Loucy (cell line): ENCODE measurements at regions not wholly inside any gene's neighbourhood (a gene's known extent, or its start where the extent isn't known, plus 50 kb on each side); places are given as distances from the start of the nearest gene placed in this dataset.
"Not testable (repeated sequence)": the region's sequence is repeated elsewhere in the genome, so short reads cannot be mapped to it uniquely, and the experiment has no call there.

Experiments used
- H2AFZ ChIP-seq: fragments of 200-600 bp; sonication (generic); 2 replicates; pipeline ENCODE4 v1.6.0; 2016; ENCODE audit warnings: antibody characterized with exemption, mild to moderate bottlenecking, low read length, moderate library complexity
- H3F3A ChIP-seq: fragments of 200-600 bp; 2 replicates; pipeline ENCODE4 v1.6.0; 2016; ENCODE audit warnings: antibody characterized with exemption, low read depth, mild to moderate bottlenecking
- H3K27me3 ChIP-seq: fragments of 200-600 bp; sonication (generic); 2 replicates; pipeline ENCODE4 v1.6.1; 2014; ENCODE audit warnings: low read length, mild to moderate bottlenecking; ENCODE audit not compliant: insufficient read depth, poor library complexity, severe bottlenecking
- H3K36me3 ChIP-seq: fragments of 200-600 bp; sonication (generic); 2 replicates; pipeline ENCODE4 v1.6.1; 2016; ENCODE audit warnings: low read length; ENCODE audit not compliant: insufficient read depth
- H3K4me1 ChIP-seq: fragments of 200-600 bp; sonication (generic); 2 replicates; pipeline ENCODE4 v1.5.1; 2014; ENCODE audit warnings: low read length, mild to moderate bottlenecking; ENCODE audit not compliant: insufficient read depth, poor library complexity, severe bottlenecking
- H3K4me2 ChIP-seq: fragments of 200-600 bp; sonication (generic); 2 replicates; pipeline ENCODE4 v1.6.0; 2014; ENCODE audit warnings: antibody characterized with exemption, low read length, low read depth, mild to moderate bottlenecking; ENCODE audit not compliant: poor library complexity, severe bottlenecking
- H3K4me3 ChIP-seq: fragments of 200-600 bp; sonication (generic); 2 replicates; pipeline ENCODE4 v1.5.1; 2014; ENCODE audit warnings: low read length, mild to moderate bottlenecking, mixed read lengths; ENCODE audit not compliant: poor library complexity, severe bottlenecking
- H3K79me2 ChIP-seq: fragments of 200-600 bp; sonication (generic); 2 replicates; pipeline ENCODE4 v1.6.1; 2014; ENCODE audit warnings: low read length; ENCODE audit not compliant: insufficient read depth
- H3K9ac ChIP-seq: fragments of 200-600 bp; sonication (generic); 2 replicates; pipeline ENCODE4 v1.6.0; 2014; ENCODE audit warnings: mild to moderate bottlenecking, low read depth, low read length, moderate library complexity; ENCODE audit not compliant: poor library complexity, severe bottlenecking
- H3K9me2 ChIP-seq: fragments of 200-600 bp; sonication (generic); replicated peaks from 2 replicates; pipeline ENCODE4 v1.6.1; 2016; ENCODE audit warnings: low read depth, low read length, mixed read lengths
- H3K9me3 ChIP-seq: fragments of 200-600 bp; sonication (generic); 2 replicates; pipeline ENCODE4 v1.6.1; 2014; ENCODE audit warnings: mild to moderate bottlenecking, antibody characterized with exemption, low read length, low read depth; ENCODE audit not compliant: insufficient read depth
- H4K20me1 ChIP-seq: fragments of 200-600 bp; sonication (generic); 2 replicates; pipeline ENCODE4 v1.6.0; 2014; ENCODE audit warnings: antibody characterized with exemption, low read length, mild to moderate bottlenecking; ENCODE audit not compliant: insufficient read depth, poor library complexity, severe bottlenecking
- EZH2phosphoT487 ChIP-seq: fragments of 200-600 bp; IDR thresholded peaks from 2 replicates; pipeline ENCODE4 v1.6.1; 2018; ENCODE audit warnings: antibody characterized with exemption, mild to moderate bottlenecking, moderate library complexity, borderline replicate concordance
- TF ChIP-seq, protein P1 (sequence below): fragments of 200-600 bp; sonication (generic); conservative IDR thresholded peaks from 2 replicates; pipeline ENCODE4 v1.5.1; 2014; ENCODE audit warnings: mild to moderate bottlenecking, antibody characterized with exemption, low read length

DNA sequence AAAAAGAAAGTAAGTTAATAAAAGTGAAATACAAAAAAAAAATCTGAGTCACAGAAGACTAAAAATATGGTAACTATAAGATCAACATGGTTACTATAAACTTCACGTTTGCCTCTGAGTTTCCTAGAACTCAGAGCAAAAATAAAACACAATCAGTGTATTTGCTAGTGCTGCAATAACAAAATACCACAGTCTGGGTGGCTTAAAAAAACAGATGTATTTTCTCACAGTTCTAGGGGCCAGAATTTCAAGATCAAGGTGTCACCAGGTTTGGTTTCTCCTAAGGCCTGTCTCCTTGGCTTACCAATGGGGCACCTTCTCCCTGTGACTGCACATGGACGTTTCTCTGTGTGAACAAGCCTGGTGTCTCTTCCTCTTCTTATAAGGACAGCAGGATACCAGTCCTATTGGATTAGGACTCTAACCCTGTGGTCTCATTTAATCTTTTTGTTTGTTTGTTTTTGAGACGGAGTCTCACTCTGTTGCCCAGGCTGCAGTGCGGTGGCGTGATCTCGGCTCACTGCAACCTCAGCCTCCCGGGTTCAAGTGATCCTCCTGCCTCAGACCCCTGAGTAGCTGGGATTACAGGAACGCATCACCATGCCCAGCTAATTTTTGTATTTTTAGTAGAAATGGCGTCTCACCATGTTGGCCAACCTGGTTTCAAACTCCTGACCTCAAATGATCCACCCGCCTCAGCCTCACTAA, 104.9 kb upstream of the LOC128125822 start:
- Histone ChIP-seq H2AFZ (no peak overlapping the region), H3K4me1 (no peaks in the 10 kb centered on the region), H3K9me3 (no peaks in the 10 kb centered on the region), H4K20me1 (no peaks in the 10 kb centered on the region), H3K79me2 (no peaks in the 10 kb centered on the region), H3K4me3 (no peak overlapping the region), H3K9ac (no peak overlapping the region), H3K9me2 (no peaks in the 10 kb centered on the region), H3F3A (no peaks in the 10 kb centered on the region), H3K4me2 (no peak overlapping the region), H3K36me3 (no peaks in the 10 kb centered on the region), H3K27me3 (no peaks in the 10 kb centered on the region)
- no peak for TF ChIP-seq EZH2phosphoT487
- TF ChIP-seq, protein P1, sequence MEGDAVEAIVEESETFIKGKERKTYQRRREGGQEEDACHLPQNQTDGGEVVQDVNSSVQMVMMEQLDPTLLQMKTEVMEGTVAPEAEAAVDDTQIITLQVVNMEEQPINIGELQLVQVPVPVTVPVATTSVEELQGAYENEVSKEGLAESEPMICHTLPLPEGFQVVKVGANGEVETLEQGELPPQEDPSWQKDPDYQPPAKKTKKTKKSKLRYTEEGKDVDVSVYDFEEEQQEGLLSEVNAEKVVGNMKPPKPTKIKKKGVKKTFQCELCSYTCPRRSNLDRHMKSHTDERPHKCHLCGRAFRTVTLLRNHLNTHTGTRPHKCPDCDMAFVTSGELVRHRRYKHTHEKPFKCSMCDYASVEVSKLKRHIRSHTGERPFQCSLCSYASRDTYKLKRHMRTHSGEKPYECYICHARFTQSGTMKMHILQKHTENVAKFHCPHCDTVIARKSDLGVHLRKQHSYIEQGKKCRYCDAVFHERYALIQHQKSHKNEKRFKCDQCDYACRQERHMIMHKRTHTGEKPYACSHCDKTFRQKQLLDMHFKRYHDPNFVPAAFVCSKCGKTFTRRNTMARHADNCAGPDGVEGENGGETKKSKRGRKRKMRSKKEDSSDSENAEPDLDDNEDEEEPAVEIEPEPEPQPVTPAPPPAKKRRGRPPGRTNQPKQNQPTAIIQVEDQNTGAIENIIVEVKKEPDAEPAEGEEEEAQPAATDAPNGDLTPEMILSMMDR: no peak

DNA sequence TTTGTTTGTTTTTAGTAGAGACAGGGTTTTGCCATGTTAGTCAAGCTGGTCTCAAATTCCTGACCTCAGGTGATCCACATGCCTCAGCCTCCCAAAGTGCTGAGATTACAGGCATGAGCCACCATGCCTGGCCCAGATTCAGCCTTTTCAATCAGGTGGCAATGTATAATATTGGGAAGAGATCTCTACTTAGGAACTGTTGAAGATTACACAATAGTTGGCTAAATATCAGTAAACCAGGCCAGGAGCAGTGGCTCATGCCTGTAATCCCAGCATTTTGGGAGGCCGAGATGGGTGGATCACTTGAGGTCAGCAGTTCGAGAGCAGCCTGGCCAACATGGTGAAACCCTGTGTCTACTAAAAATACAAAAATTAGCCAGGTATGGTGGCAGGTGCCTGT, 101.1 kb upstream of the LOC128125822 start:
- H3K79me2 ChIP-seq, H2AFZ ChIP-seq, H3F3A ChIP-seq, H3K4me3 ChIP-seq, H3K4me2 ChIP-seq, H3K27me3 ChIP-seq, H3K9ac ChIP-seq, H3K9me2 ChIP-seq, H3K4me1 ChIP-seq, H3K36me3 ChIP-seq, H4K20me1 ChIP-seq, H3K9me3 ChIP-seq: not testable (repeated sequence)

DNA sequence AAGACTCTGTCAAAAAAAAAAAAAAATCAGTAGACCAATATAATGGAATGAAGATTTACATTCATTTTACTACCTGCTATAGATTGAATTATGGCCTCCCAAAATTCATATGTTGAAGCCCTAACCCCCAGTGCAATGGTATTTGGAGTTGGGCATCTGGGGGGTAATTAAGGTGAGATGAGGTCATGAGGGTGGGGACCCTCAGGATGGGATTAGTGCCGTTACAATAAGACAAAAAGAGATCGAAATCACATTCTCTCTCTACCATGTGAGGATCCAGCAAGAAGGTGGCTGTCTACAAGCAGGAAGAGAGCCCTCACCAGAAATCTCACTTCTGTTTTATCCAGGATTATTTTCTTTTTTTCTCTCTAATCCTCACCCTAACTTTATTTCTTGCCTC, 100.6 kb upstream of the LOC128125822 start:
- Histone ChIP-seq H3K4me2 (no peak overlapping the region), H3K9ac (no peak overlapping the region), H3K4me1 (no peaks in the 10 kb centered on the region), H3F3A (no peaks in the 10 kb centered on the region), H3K9me3 (no peaks in the 10 kb centered on the region), H3K36me3 (no peaks in the 10 kb centered on the region), H3K79me2 (no peaks in the 10 kb centered on the region), H3K27me3 (no peaks in the 10 kb centered on the region), H3K9me2 (no peaks in the 10 kb centered on the region), H2AFZ (no peak overlapping the region), H3K4me3 (no peak overlapping the region), H4K20me1 (no peaks in the 10 kb centered on the region)
- TF ChIP-seq EZH2phosphoT487: no peak
- TF ChIP-seq, protein P1: no peak

DNA sequence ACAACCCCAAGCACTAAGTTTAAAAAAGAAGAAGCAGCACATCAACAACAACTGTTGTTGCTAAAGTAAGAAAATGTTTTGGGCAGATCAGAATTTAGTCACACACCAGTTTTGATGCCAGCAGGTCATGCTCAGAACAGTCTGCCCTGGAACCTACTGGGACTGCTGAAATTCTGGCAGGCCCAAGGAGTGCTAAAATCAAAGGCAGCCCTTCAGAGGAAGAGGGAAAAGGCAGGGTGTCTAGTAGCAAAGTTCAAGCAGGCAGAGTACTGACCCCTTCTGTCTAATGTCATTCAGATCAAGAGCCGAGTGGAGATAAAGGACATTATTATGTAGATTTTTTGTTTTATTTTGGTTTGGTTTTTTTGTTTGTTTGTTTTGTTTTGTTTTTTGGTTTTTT, 96.6 kb upstream of the LOC128125822 start:
- Histone ChIP-seq H3K36me3 (no peaks in the 10 kb centered on the region), H4K20me1 (no peaks in the 10 kb centered on the region), H3K4me3 (no peak overlapping the region), H3K27me3 (no peaks in the 10 kb centered on the region), H3K79me2 (no peaks in the 10 kb centered on the region), H2AFZ (no peak overlapping the region), H3K9me3 (no peaks in the 10 kb centered on the region), H3K4me1 (no peaks in the 10 kb centered on the region), H3K9me2 (no peaks in the 10 kb centered on the region), H3K9ac (no peak overlapping the region), H3F3A (no peaks in the 10 kb centered on the region), H3K4me2 (no peak overlapping the region)
- TF ChIP-seq, protein P1: no peak
- TF ChIP-seq EZH2phosphoT487: no peak
